HEK293 (cell line): ENCODE measurements at regions not wholly inside any gene's neighbourhood (a gene's known extent, or its start where the extent isn't known, plus 50 kb on each side); places are given as distances from the start of the nearest gene placed in this dataset.

ENCODE experiments used
- CTCF ChIA-PET: fragments of 350-600 bp; formaldehyde crosslinking; extraction: SDS; loops from one replicate; lab custom pipeline; 2021; ENCODE audit warnings: antibody characterized with exemption; lab: Yijun Ruan, JAX
- POLR2A ChIA-PET: fragments of 300-600 bp; formaldehyde crosslinking; extraction: SDS; loops from one replicate; lab custom pipeline; 2020; ENCODE audit warnings: antibody characterized with exemption, inconsistent platforms; lab: Yijun Ruan, JAX
- H3K27ac ChIP-seq: fragments of 200-500 bp; sonication (Bioruptor generic); 2 replicates; pipeline ENCODE4 v1.5.1; 2014; ENCODE audit warnings: low read depth, low read length, control low read depth, inconsistent platforms; ENCODE audit errors: extremely low read depth
- H3K36me3 ChIP-seq, 2 experiments: fragments of 200-500 bp in 1 of 2; sonication (Bioruptor generic) in 1 of 2; 1 replicate in 1 of 2; 2 replicates in 1 of 2; pipeline ENCODE4 v1.5.1; 2014 to 2017; ENCODE audit warnings: inconsistent platforms in 2 of 2, low read length in 2 of 2; ENCODE audit not compliant: control insufficient read depth in 2 of 2, insufficient read depth in 1 of 2
- H3K4me1 ChIP-seq: fragments of 200-500 bp; sonication (Bioruptor generic); 2 replicates; pipeline ENCODE4 v1.5.1; 2014; ENCODE audit warnings: mild to moderate bottlenecking, low read length, inconsistent platforms; ENCODE audit not compliant: control insufficient read depth, insufficient read depth
- H3K4me3 ChIP-seq: 2 replicates; pipeline ENCODE4 v1.5.1; 2011; ENCODE audit warnings: low read depth, mild to moderate bottlenecking, control low read depth, low read length, moderate library complexity
- H3K9me3 ChIP-seq: fragments of 200-500 bp; sonication (Bioruptor generic); 2 replicates; pipeline ENCODE4 v1.5.1; 2014; ENCODE audit warnings: low read depth, low read length, inconsistent platforms; ENCODE audit not compliant: control insufficient read depth, insufficient read depth
- HOXC10 ChIP-seq: sonication (generic); formaldehyde crosslinking; IDR thresholded peaks from 2 replicates; pipeline ENCODE4 v1.8.1; 2023; ENCODE audit warnings: mild to moderate bottlenecking, missing genetic modification reagents
- IKZF3 ChIP-seq: fragments of 450-650 bp; IDR thresholded peaks from 2 replicates; pipeline ENCODE4 v1.5.0; 2018; ENCODE audit warnings: missing biosample characterization, mild to moderate bottlenecking, missing genetic modification characterization, moderate library complexity
- KLF10 ChIP-seq: fragments of 450-650 bp; IDR thresholded peaks from 2 replicates; pipeline ENCODE4 v1.5.1; 2018; ENCODE audit warnings: missing biosample characterization, mild to moderate bottlenecking, missing genetic modification characterization
- KLF7 ChIP-seq: fragments of 450-650 bp; formaldehyde crosslinking; IDR thresholded peaks from 2 replicates; pipeline ENCODE4 v1.5.1; 2016; ENCODE audit warnings: missing biosample characterization, missing genetic modification characterization, borderline replicate concordance
- KLF8 ChIP-seq: fragments of 450-650 bp; formaldehyde crosslinking; IDR thresholded peaks from 2 replicates; pipeline ENCODE4 v1.5.1; 2016; ENCODE audit warnings: missing biosample characterization, missing genetic modification characterization
- MZF1 ChIP-seq: fragments of 450-650 bp; formaldehyde crosslinking; IDR thresholded peaks from 2 replicates; pipeline ENCODE4 v1.5.1; 2017; ENCODE audit warnings: missing biosample characterization, missing genetic modification characterization, borderline replicate concordance
- SP3 ChIP-seq: fragments of 450-650 bp; formaldehyde crosslinking; IDR thresholded peaks from 2 replicates; pipeline ENCODE4 v1.5.1; 2016; ENCODE audit warnings: missing biosample characterization, missing genetic modification characterization
- YY1 ChIP-seq: fragments of 450-650 bp; formaldehyde crosslinking; IDR thresholded peaks from 2 replicates; pipeline ENCODE4 v1.5.1; 2018; ENCODE audit warnings: missing biosample characterization, missing genetic modification characterization
- ZBTB26 ChIP-seq: fragments of 450-650 bp; formaldehyde crosslinking; optimal IDR thresholded peaks from 2 replicates; pipeline ENCODE3; 2016; ENCODE audit warnings: missing biosample characterization, mild to moderate bottlenecking, missing genetic modification characterization
- ZFP37 ChIP-seq: fragments of 450-650 bp; formaldehyde crosslinking; IDR thresholded peaks from 2 replicates; pipeline ENCODE4 v1.5.1; 2016; ENCODE audit warnings: missing biosample characterization, missing genetic modification characterization
- ZFP41 ChIP-seq: fragments of 450-650 bp; formaldehyde crosslinking; IDR thresholded peaks from 2 replicates; pipeline ENCODE4 v1.5.1; 2016; ENCODE audit warnings: missing biosample characterization, missing genetic modification characterization, borderline replicate concordance
- ZIC2 ChIP-seq: fragments of 450-650 bp; formaldehyde crosslinking; IDR thresholded peaks from 2 replicates; pipeline ENCODE4 v1.5.1; 2016; ENCODE audit warnings: missing biosample characterization, missing genetic modification characterization
- ZNF132 ChIP-seq: fragments of 450-650 bp; formaldehyde crosslinking; IDR thresholded peaks from 2 replicates; pipeline ENCODE4 v1.5.1; 2017; ENCODE audit warnings: missing biosample characterization, missing genetic modification characterization, borderline replicate concordance
- ZNF148 ChIP-seq: fragments of 450-650 bp; formaldehyde crosslinking; IDR thresholded peaks from 2 replicates; pipeline ENCODE4 v1.5.0; 2017; ENCODE audit warnings: missing biosample characterization, missing genetic modification characterization, borderline replicate concordance
- ZNF16 ChIP-seq: fragments of 450-650 bp; formaldehyde crosslinking; IDR thresholded peaks from 2 replicates; pipeline ENCODE4 v1.5.1; 2016; ENCODE audit warnings: low read depth, missing biosample characterization, missing genetic modification characterization
- ZNF266 ChIP-seq: fragments of 450-650 bp; formaldehyde crosslinking; IDR thresholded peaks from 2 replicates; pipeline ENCODE4 v1.5.1; 2016; ENCODE audit warnings: missing biosample characterization, missing genetic modification characterization, low read depth
- ZNF501 ChIP-seq: fragments of 450-650 bp; formaldehyde crosslinking; IDR thresholded peaks from 2 replicates; pipeline ENCODE4 v1.5.1; 2016; ENCODE audit warnings: missing biosample characterization, missing genetic modification characterization
- ZNF548 ChIP-seq: fragments of 450-650 bp; formaldehyde crosslinking; IDR thresholded peaks from 2 replicates; pipeline ENCODE4 v1.5.1; 2016; ENCODE audit warnings: missing biosample characterization, missing genetic modification characterization
- ZNF561 ChIP-seq: fragments of 450-650 bp; IDR thresholded peaks from 2 replicates; pipeline ENCODE4 v1.5.1; 2018; ENCODE audit warnings: missing biosample characterization, missing genetic modification characterization, borderline replicate concordance
- ZNF654 ChIP-seq: fragments of 450-650 bp; formaldehyde crosslinking; IDR thresholded peaks from 2 replicates; pipeline ENCODE4 v1.5.1; 2016; ENCODE audit warnings: low read depth, missing biosample characterization, missing genetic modification characterization
- ZNF747 ChIP-seq: fragments of 450-650 bp; formaldehyde crosslinking; IDR thresholded peaks from 2 replicates; pipeline ENCODE4 v1.5.1; 2016; ENCODE audit warnings: missing biosample characterization, missing genetic modification characterization
- ZNF843 ChIP-seq: fragments of 450-650 bp; formaldehyde crosslinking; IDR thresholded peaks from 2 replicates; pipeline ENCODE4 v1.5.1; 2016; ENCODE audit warnings: missing biosample characterization, missing genetic modification characterization

GRCh38 chr4:52477191-52477780 is 181.8 kb downstream of the USP46 start:
- Histone ChIP-seq H3K4me3 (no peak overlapping the region), H3K4me1 (no peaks in the 10 kb centered on the region), H3K27ac (no peak overlapping the region), H3K9me3 (no peaks in the 10 kb centered on the region), H3K36me3 (no peaks in the 10 kb centered on the region)
- POLR2A ChIA-PET = no interaction called here
- TF ChIP-seq ZNF148 (tag by site-specific recombination) (no peak), ZNF501 (tag by site-specific recombination) (no peak), IKZF3 (tag by site-specific recombination) (no peak), ZNF16 (tag by site-specific recombination) (no peak), ZNF747 (no peak), KLF7 (tag by site-specific recombination) (no peak), ZFP41 (tag by site-specific recombination) (no peak), KLF10 (tag by site-specific recombination) (no peak)
- CTCF ChIA-PET = no interaction called here

GRCh38 chr4:52483186-52483890 is 175.8 kb downstream of the USP46 start:
- TF ChIP-seq ZNF654 (tag by site-specific recombination) = no peak
- TF ChIP-seq ZIC2 = no peak
- TF ChIP-seq HOXC10 (CRISPR knock-in tag) = no peak
- TF ChIP-seq ZFP37 = no peak
- TF ChIP-seq SP3 (tag by site-specific recombination) = no peak
- TF ChIP-seq ZBTB26 (tag by site-specific recombination) = no peak
- TF ChIP-seq KLF8 (tag by site-specific recombination) = no peak
- no peak for TF ChIP-seq ZNF548
- no peak for TF ChIP-seq ZNF266 (tag by site-specific recombination)
- no peak for TF ChIP-seq ZNF561 (tag by site-specific recombination)
- no peak for TF ChIP-seq YY1 (tag by site-specific recombination)
- TF ChIP-seq ZNF843 = no peak
- no peak for TF ChIP-seq MZF1 (tag by site-specific recombination)
- no peak for TF ChIP-seq ZNF132 (tag by site-specific recombination)
- POLR2A ChIA-PET = no interaction called here
- H3K4me1 ChIP-seq = no peaks in the 10 kb centered on the region
- CTCF ChIA-PET = no interaction called here
- no peaks in the 10 kb centered on the region for H3K9me3 ChIP-seq
- no peak overlapping the region for H3K4me3 ChIP-seq
- no peaks in the 10 kb centered on the region for H3K36me3 ChIP-seq
- H3K27ac ChIP-seq = no peak overlapping the region
